ENCODE measurements at regions not wholly inside any gene's neighbourhood (a gene's known extent, or its start where the extent isn't known, plus 50 kb on each side); places are given as distances from the start of the nearest gene placed in this dataset.

GRCh38 chr13:79212064-79212619 is 193.9 kb downstream of the RBM26 start:
- no peaks in the 10 kb centered on the region for H3K9me3 Mint-ChIP-seq (ENCODE audit: unreplicated experiment)
- no peak for TF ChIP-seq CTCF (IDR thresholded peaks at IDR 0.05; ENCODE audit: unreplicated experiment)
- no peak for DNase-seq (ENCODE audit: low spot score)
- peaks cover 16% of the 10 kb centered on the region for H3K4me1 Mint-ChIP-seq (ENCODE audit: unreplicated experiment)
- H3K4me3 Mint-ChIP-seq (ENCODE audit: unreplicated experiment): no peak overlapping the region
- H3K27me3 Mint-ChIP-seq (ENCODE audit: unreplicated experiment): peaks cover 3% of the 10 kb centered on the region
- H3K27ac Mint-ChIP-seq (ENCODE audit: unreplicated experiment): no peak overlapping the region
- no peaks in the 10 kb centered on the region for H3K36me3 Mint-ChIP-seq (ENCODE audit: low read depth, unreplicated experiment)

GRCh38 chr13:79211377-79211776 is 194.7 kb downstream of the RBM26 start:
- no peak for DNase-seq (ENCODE audit: low spot score)
- H3K27ac Mint-ChIP-seq (ENCODE audit: unreplicated experiment): no peak overlapping the region
- peaks cover 13% of the 10 kb centered on the region for H3K4me1 Mint-ChIP-seq (ENCODE audit: unreplicated experiment)
- H3K27me3 Mint-ChIP-seq (ENCODE audit: unreplicated experiment): peaks cover 3% of the 10 kb centered on the region
- H3K4me3 Mint-ChIP-seq (ENCODE audit: unreplicated experiment): no peak overlapping the region
- no peak for TF ChIP-seq CTCF (IDR thresholded peaks at IDR 0.05; ENCODE audit: unreplicated experiment)
- H3K9me3 Mint-ChIP-seq (ENCODE audit: unreplicated experiment): no peaks in the 10 kb centered on the region
- H3K36me3 Mint-ChIP-seq (ENCODE audit: low read depth, unreplicated experiment): no peaks in the 10 kb centered on the region

- Mint-ChIP-seq H3K27me3 (ENCODE audit: unreplicated experiment) (no peaks in the 10 kb centered on the region), H3K4me1 (ENCODE audit: unreplicated experiment) (no peaks in the 10 kb centered on the region), H3K4me3 (ENCODE audit: unreplicated experiment) (no peak overlapping the region), H3K27ac (ENCODE audit: unreplicated experiment) (no peak overlapping the region), H3K36me3 (ENCODE audit: low read depth, unreplicated experiment) (no peaks in the 10 kb centered on the region), H3K9me3 (ENCODE audit: unreplicated experiment) (no peaks in the 10 kb centered on the region)
- TF ChIP-seq CTCF (IDR thresholded peaks at IDR 0.05; ENCODE audit: unreplicated experiment): no peak
- no peak for DNase-seq (ENCODE audit: low spot score)
These were observed 208.1 kb downstream of the RBM26 start for GRCh38 chr13:79197933-79198332.

GRCh38 chr13:79196843-79197242 is 209.2 kb downstream of the RBM26 start:
- H3K4me3 Mint-ChIP-seq (ENCODE audit: unreplicated experiment): no peak overlapping the region
- no peak for DNase-seq (ENCODE audit: low spot score)
- H3K27ac Mint-ChIP-seq (ENCODE audit: unreplicated experiment): no peak overlapping the region
- H3K9me3 Mint-ChIP-seq (ENCODE audit: unreplicated experiment): no peaks in the 10 kb centered on the region
- no peaks in the 10 kb centered on the region for H3K27me3 Mint-ChIP-seq (ENCODE audit: unreplicated experiment)
- TF ChIP-seq CTCF (IDR thresholded peaks at IDR 0.05; ENCODE audit: unreplicated experiment): no peak
- no peaks in the 10 kb centered on the region for H3K4me1 Mint-ChIP-seq (ENCODE audit: unreplicated experiment)
- H3K36me3 Mint-ChIP-seq (ENCODE audit: low read depth, unreplicated experiment): no peaks in the 10 kb centered on the region

GRCh38 chr13:79196366-79196765 is 209.7 kb downstream of the RBM26 start:
- no peak for DNase-seq (ENCODE audit: low spot score)
- H3K36me3 Mint-ChIP-seq (ENCODE audit: low read depth, unreplicated experiment): no peaks in the 10 kb centered on the region
- no peaks in the 10 kb centered on the region for H3K27me3 Mint-ChIP-seq (ENCODE audit: unreplicated experiment)
- TF ChIP-seq CTCF (IDR thresholded peaks at IDR 0.05; ENCODE audit: unreplicated experiment): no peak
- H3K9me3 Mint-ChIP-seq (ENCODE audit: unreplicated experiment): no peaks in the 10 kb centered on the region
- H3K27ac Mint-ChIP-seq (ENCODE audit: unreplicated experiment): no peak overlapping the region
- H3K4me1 Mint-ChIP-seq (ENCODE audit: unreplicated experiment): no peaks in the 10 kb centered on the region
- H3K4me3 Mint-ChIP-seq (ENCODE audit: unreplicated experiment): no peak overlapping the region
